ENCODE measurements at regions not wholly inside any gene's neighbourhood (a gene's known extent, or its start where the extent isn't known, plus 50 kb on each side); places are given as distances from the start of the nearest gene placed in this dataset.
"Not testable (repeated sequence)": the region's sequence is repeated elsewhere in the genome, so short reads cannot be mapped to it uniquely, and the experiment has no call there.

DNA sequence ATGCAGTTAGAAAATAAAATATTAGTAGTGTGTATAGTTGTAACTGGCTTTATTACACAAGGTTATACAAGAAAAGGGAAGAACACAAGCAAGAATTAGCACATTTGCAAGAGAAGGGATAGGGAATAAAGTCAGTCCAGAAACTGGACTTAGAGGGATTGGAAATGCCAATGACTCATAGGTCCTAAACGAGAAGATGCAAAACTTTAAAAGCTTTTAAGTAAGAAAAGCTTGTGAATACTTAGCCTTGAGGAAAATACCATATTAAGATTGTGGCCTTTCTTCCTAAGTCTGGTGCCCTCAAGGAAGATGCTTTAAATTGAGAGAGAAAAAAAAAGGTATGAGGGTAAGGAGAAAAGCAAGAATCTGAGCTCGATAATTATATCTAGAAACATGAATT is 102.3 kb upstream of the MCHR2 start:
- no peak for DNase-seq (ENCODE audit: low spot score)

DNA sequence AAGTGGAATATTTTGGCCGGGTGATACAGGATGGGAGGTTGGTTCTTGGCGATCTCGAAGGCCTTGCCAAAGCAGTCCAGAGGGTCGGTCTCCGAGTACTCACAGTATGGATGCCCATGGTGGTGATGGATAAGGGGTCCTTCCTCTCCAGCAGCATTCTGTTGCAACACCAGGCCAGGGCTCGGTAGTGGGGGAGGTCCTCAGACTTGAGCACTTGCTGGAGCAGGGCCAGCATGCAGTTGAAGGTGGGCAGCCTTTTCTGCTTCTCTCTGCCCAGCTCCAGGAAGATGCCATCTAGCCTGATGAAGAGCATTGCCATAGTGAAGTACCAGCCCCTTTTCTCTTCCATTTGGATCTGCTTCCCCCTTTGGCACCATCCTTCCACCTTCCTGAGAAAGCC is 99.4 kb upstream of the MCHR2 start:
- no peak for DNase-seq (ENCODE audit: low spot score)

DNA sequence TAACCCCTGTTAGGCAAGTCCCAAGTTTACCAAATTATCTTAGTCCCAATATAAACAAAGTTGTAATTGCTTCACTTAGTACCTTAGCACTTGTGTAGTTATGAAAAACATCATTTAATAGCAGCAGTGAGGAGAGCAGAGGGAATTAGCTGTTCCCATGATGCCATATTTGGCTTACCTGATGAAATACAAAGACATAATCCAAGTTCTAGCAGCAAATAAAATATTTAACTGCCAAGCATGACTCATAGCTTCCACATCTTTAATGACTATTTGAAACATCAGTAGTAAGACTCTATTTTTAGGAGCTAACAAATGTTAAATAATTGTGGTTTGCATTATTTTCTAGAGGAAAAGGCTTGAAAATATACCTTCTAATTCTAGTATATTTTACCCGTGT is 94.0 kb upstream of the MCHR2 start:
- DNase-seq (ENCODE audit: low spot score): no peak

DNA sequence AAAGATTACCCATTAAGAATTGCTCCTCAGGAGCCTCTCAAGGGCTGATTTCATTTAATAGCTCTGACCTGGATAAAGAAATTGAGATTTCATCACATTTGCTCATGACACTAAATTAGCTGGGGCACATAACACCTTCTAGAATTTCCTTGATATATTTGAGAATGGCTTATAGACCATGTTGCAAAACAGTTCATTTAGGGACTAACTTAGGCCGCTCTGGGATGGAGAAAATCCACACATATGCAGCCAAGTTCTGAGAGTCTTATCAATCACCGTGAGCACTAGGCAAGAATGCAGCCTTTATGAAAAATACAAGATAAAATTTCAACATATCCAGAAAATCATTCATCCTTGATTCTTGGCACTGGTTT is 91.0 kb upstream of the MCHR2 start:
- DNase-seq (ENCODE audit: low spot score): no peak

DNA sequence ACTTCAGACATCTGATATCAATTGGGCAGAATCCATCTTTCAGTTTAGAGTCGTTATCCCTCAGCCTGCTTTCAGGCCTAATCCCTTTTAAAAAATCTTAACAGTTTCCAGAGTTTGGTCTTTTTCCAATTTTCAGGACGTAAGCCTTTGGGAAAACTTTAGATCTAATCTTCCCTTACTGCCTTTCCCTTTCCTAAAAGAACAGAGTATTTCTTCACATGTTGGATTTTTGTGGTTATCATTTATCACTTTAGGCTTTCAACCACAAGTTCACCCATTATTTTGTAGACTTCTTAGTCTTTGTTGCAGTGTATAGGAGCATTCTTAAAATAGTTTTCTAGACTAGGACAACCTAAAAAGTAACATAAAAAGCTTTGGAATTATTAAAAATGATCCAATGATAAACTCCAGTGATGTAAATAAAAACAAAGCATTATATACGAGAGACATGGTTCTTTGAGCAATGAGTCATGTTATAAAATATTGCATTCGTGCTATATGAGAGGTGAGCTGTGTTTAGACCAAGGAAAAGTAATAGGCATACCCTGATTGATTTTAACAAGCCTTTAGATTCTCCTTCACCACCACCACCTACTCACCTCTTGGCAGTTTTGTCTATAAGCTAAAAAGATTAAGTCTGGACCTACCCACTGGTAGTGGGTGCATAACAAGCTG is 90.4 kb upstream of the MCHR2 start:
- DNase-seq (ENCODE audit: low spot score): no peak

DNA sequence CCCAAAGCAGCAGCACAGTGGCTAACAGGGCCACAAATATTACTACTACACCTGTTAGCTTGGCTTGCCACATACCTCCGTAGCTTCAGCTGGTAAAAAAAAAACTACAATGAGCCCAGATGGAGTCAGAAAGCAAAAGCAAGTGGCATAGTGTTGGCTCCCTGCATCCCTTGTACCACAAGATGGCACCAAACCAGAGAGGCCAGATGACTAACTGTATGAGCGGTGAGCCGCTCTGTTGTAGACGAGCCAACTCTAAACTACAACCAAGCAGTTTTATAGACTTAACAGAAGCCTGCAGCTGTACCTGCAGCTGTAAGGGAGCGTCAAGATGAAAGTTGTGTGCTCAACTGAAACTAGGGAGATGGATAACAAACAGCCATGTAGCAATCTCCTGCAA is 84.5 kb upstream of the MCHR2 start:
- DNase-seq (ENCODE audit: low spot score): no peak

DNA sequence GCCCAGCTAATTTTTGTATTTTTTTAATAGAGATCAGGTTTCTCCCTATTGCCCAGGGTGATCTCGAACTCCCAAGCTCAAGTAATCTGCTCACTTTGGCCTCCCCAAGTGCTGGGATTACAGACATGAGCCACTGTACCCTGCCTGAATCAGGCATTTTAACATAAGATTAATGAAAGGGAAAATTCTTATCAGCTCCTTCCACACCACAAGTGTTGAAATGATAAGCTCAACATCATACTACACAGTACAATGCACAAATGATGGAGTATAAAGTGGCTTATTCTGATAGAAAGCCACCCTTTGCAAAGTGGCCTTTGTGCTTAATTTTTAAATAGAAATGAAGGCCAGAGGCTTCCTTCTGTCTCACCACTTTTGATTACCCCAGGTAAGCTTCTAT is 71.3 kb upstream of the MCHR2 start:
- no peak for DNase-seq (ENCODE audit: low spot score)

DNA sequence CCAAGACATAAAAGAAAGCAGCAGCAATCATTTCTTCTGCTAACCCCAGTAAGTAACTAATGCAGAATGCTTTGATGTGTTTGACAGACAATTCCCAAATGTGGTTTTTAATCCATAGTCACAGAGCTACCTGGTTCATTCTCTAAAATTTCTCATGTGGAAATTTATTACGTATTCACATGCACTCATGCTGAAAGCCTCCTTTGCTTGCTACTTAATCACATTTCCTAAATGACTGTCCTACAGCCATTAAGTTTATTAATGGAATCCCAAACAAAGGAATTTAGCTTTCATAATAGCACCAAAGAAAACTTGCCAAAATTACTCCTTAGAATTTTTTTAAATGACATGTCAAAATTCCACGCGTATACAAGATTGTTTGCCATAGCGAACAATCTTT is 68.6 kb upstream of the MCHR2 start:
- no peak for DNase-seq (ENCODE audit: low spot score)

DNA sequence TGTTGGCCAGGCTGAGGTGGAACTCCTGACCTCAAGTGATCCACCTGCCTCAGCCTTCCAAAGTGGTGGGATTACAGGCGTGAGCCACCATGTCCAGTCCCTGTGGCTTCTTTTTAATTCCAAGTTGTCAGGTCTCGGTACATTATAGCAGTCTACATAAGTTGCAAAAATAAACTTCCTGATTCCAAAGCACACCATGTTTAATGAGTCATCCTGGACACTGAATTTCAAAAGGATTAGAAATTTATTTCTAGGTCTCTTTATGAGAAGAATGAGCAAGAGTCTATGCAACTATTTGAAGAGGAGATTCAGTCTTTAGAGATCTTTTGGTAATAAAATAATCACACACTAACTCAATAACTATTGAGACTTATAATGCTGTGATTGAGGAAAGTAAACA is 63.9 kb upstream of the MCHR2 start:
- DNase-seq (ENCODE audit: low spot score): no peak

DNA sequence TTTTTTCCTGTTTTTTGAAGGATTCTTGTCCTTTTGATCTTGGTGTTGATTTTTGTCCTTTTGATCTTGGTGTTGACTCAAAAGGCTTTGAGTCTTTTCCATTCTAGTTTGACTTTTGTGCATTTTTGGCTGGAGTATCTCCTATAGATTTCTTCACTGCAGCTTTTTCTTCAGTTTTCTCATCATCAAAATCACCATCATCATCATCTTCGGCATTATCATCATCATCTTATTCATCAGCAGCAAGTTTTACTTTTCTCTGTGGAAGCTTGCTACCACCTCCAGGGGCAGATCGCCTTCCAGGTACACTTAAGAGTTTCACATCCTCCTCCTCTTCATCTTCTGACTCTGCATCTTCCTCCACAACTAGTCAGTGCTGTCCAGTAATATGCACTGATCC is 56.5 kb upstream of the MCHR2 start:
- DNase-seq (ENCODE audit: low spot score): no peak

DNA sequence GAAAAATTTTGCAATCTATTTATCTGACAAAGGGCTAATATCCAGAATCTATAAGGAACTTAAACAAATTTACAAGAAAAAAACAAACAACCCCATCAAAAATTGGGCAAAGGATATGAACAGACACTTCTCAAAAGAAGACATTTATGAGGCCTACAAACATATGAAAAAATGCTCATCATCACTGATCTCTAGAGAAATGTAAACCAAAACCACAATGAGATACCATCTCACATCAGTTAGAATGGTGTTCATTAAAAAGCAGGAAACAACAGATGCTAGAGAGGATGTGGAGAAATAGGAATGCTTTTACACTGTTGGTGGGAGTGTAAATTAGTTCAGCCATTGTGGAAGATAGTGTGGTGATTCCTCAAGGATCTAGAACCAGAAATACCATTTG is 49.9 kb upstream of the MCHR2 start:
- not testable (repeated sequence) for DNase-seq (ENCODE audit: low spot score)

All from CD4-positive, alpha-beta T cell treated with Interleukin-2 at 100 ng/mL for 4 hours (primary cell).